Tibial nerve (tissue), 4 donors: ENCODE measurements at regions not wholly inside any gene's neighbourhood (a gene's known extent, or its start where the extent isn't known, plus 50 kb on each side); places are given as distances from the start of the nearest gene placed in this dataset.

Experiments used
- DNase-seq, 2 donors: peaks; one replicate each; pipeline ENCODE4 v3.0.0-alpha.2; 2019; ENCODE audit warnings: low spot score in 2 of 2
- H3K27ac ChIP-seq, 4 donors: fragments of 200-600 bp; sonication (generic) in 3 of 4; one replicate each; pipeline ENCODE4 v1.5.1; 2017 to 2019; ENCODE audit warnings: mild to moderate bottlenecking in 1 of 4
- H3K27me3 ChIP-seq, 2 donors: fragments of 200-600 bp; sonication (generic) in 1 of 2; one replicate each; pipeline versions ENCODE4 v1.5.1 to v1.6.0; 2017 to 2019
- H3K36me3 ChIP-seq, 3 donors: fragments of 200-600 bp; sonication (generic); one replicate each; pipeline ENCODE4 v1.5.1; 2018 to 2019
- H3K4me1 ChIP-seq, 4 donors: fragments of 200-600 bp; sonication (generic) in 3 of 4; one replicate each; pipeline ENCODE4 v1.5.1; 2017 to 2019
- H3K4me3 ChIP-seq, 4 donors: fragments of 200-600 bp; sonication (generic) in 3 of 4; one replicate each; pipeline ENCODE4 v1.5.1; 2017 to 2019; ENCODE audit warnings: mild to moderate bottlenecking in 1 of 4, moderate library complexity in 1 of 4
- H3K9me3 ChIP-seq, 4 donors: fragments of 200-600 bp; sonication (generic) in 3 of 4; one replicate each; pipeline ENCODE4 v1.5.1; 2017 to 2019
- CTCF ChIP-seq, 5 experiments: fragments of 200-600 bp in 3 of 5; fragments of 450-650 bp in 2 of 5; sonication (generic) in 3 of 5; IDR thresholded peaks; one replicate each; pipeline ENCODE4 v1.5.1; 2016 to 2019; ENCODE audit warnings: antibody characterized with exemption in 5 of 5, mild to moderate bottlenecking in 3 of 5, moderate library complexity in 2 of 5
- EP300 ChIP-seq, 2 donors: sonication (generic); formaldehyde crosslinking; IDR thresholded peaks; one replicate each; pipeline ENCODE4 v1.6.1; 2017; ENCODE audit warnings: antibody characterized with exemption in 2 of 2, mild to moderate bottlenecking in 1 of 2
- POLR2A ChIP-seq, 2 donors: fragments of 450-650 bp; IDR thresholded peaks; one replicate each; pipeline ENCODE4 v1.6.1; 2017; ENCODE audit warnings: antibody characterized with exemption in 2 of 2, mild to moderate bottlenecking in 2 of 2, moderate library complexity in 2 of 2
- WGBS, 2 donors: methylation state at CpG; one replicate each; pipeline ENCODE4 v1.1.5; 2018; 5-methylcytosine and 5-hydroxymethylcytosine counted together

GRCh38 chr14:57013987-57014386, 203.7 kb upstream of the OTX2 start:
- no peak overlapping the region for H3K4me3 ChIP-seq
- H3K4me1 ChIP-seq, result no peaks in the 10 kb centered on the region
- H3K9me3 ChIP-seq, result peaks cover 0 to 20% (median 0%) of the 10 kb centered on the region in 4 donors
- 88 to 95% methylated on average over 2 of the region's 2 CpGs for WGBS, 2 donors
- TF ChIP-seq POLR2A (IDR thresholded peaks at IDR 0.05) (no peak), EP300 (IDR thresholded peaks at IDR 0.05) (no peak), CTCF (IDR thresholded peaks at IDR 0.05) (no peak)
- H3K27ac ChIP-seq, result no peak overlapping the region
- H3K36me3 ChIP-seq, result no peaks in the 10 kb centered on the region
- no peaks in the 10 kb centered on the region for H3K27me3 ChIP-seq
- no peak for DNase-seq

- Histone ChIP-seq H3K4me3 (no peak overlapping the region), H3K27ac (no peak overlapping the region), H3K36me3 (no peaks in the 10 kb centered on the region), H3K4me1 (no peaks in the 10 kb centered on the region), H3K27me3 (no peaks in the 10 kb centered on the region), H3K9me3 (peaks cover 0 to 20% (median 0%) of the 10 kb centered on the region in 4 donors)
- TF ChIP-seq CTCF (IDR thresholded peaks at IDR 0.05), result no peak
- TF ChIP-seq EP300 (IDR thresholded peaks at IDR 0.05), result no peak
- no peak for TF ChIP-seq POLR2A (IDR thresholded peaks at IDR 0.05)
- DNase-seq, result no peak
- WGBS, 2 donors, result 57 to 58% methylated on average over 9 of the region's 9 CpGs
Measured at GRCh38 chr14:57009585-57010515, 199.6 kb upstream of the OTX2 start.

GRCh38 chr14:57008534-57008933, 198.3 kb upstream of the OTX2 start:
- H3K4me1 ChIP-seq, result no peaks in the 10 kb centered on the region
- no peaks in the 10 kb centered on the region for H3K27me3 ChIP-seq
- DNase-seq, result no peak
- 43 to 47% methylated on average over 3 of the region's 3 CpGs for WGBS, 2 donors
- no peak overlapping the region for H3K27ac ChIP-seq
- H3K4me3 ChIP-seq, result no peak overlapping the region
- TF ChIP-seq EP300 (IDR thresholded peaks at IDR 0.05) (no peak), POLR2A (IDR thresholded peaks at IDR 0.05) (no peak), CTCF (IDR thresholded peaks at IDR 0.05) (no peak)
- peaks cover 0 to 14% (median 0%) of the 10 kb centered on the region in 4 donors for H3K9me3 ChIP-seq
- H3K36me3 ChIP-seq, result no peaks in the 10 kb centered on the region

- no peak for TF ChIP-seq POLR2A (IDR thresholded peaks at IDR 0.05)
- TF ChIP-seq CTCF (IDR thresholded peaks at IDR 0.05), result no peak
- no peak for TF ChIP-seq EP300 (IDR thresholded peaks at IDR 0.05)
- H3K36me3 ChIP-seq, result no peaks in the 10 kb centered on the region
- no peak for DNase-seq
- no peaks in the 10 kb centered on the region for H3K4me1 ChIP-seq
- 80 to 94% methylated on average over 1 of the region's 1 CpG for WGBS, 2 donors
- no peak overlapping the region for H3K27ac ChIP-seq
- H3K9me3 ChIP-seq, result no peaks in the 10 kb centered on the region
- H3K27me3 ChIP-seq, result no peaks in the 10 kb centered on the region
- no peak overlapping the region for H3K4me3 ChIP-seq
Measured at GRCh38 chr14:56998728-56999127, 188.4 kb upstream of the OTX2 start.

GRCh38 chr14:56996721-56997399, 186.6 kb upstream of the OTX2 start:
- no peaks in the 10 kb centered on the region for H3K4me1 ChIP-seq
- no peaks in the 10 kb centered on the region for H3K36me3 ChIP-seq
- DNase-seq, result no peak
- H3K27ac ChIP-seq, result no peak overlapping the region
- no peaks in the 10 kb centered on the region for H3K27me3 ChIP-seq
- TF ChIP-seq POLR2A (IDR thresholded peaks at IDR 0.05) (no peak), CTCF (IDR thresholded peaks at IDR 0.05) (no peak), EP300 (IDR thresholded peaks at IDR 0.05) (no peak)
- WGBS, 2 donors, result 64 to 70% methylated on average over 10 of the region's 10 CpGs
- H3K9me3 ChIP-seq, result no peaks in the 10 kb centered on the region
- H3K4me3 ChIP-seq, result no peak overlapping the region
